Loucy (cell line): ENCODE measurements at regions not wholly inside any gene's neighbourhood (a gene's known extent, or its start where the extent isn't known, plus 50 kb on each side); places are given as distances from the start of the nearest gene placed in this dataset.

Experiments used
- H2AFZ ChIP-seq: fragments of 200-600 bp; sonication (generic); 2 replicates; pipeline ENCODE4 v1.6.0; 2016; ENCODE audit warnings: antibody characterized with exemption, mild to moderate bottlenecking, low read length, moderate library complexity
- H3F3A ChIP-seq: fragments of 200-600 bp; 2 replicates; pipeline ENCODE4 v1.6.0; 2016; ENCODE audit warnings: antibody characterized with exemption, low read depth, mild to moderate bottlenecking
- H3K27me3 ChIP-seq: fragments of 200-600 bp; sonication (generic); 2 replicates; pipeline ENCODE4 v1.6.1; 2014; ENCODE audit warnings: low read length, mild to moderate bottlenecking; ENCODE audit not compliant: insufficient read depth, poor library complexity, severe bottlenecking
- H3K36me3 ChIP-seq: fragments of 200-600 bp; sonication (generic); 2 replicates; pipeline ENCODE4 v1.6.1; 2016; ENCODE audit warnings: low read length; ENCODE audit not compliant: insufficient read depth
- H3K4me1 ChIP-seq: fragments of 200-600 bp; sonication (generic); 2 replicates; pipeline ENCODE4 v1.5.1; 2014; ENCODE audit warnings: low read length, mild to moderate bottlenecking; ENCODE audit not compliant: insufficient read depth, poor library complexity, severe bottlenecking
- H3K4me2 ChIP-seq: fragments of 200-600 bp; sonication (generic); 2 replicates; pipeline ENCODE4 v1.6.0; 2014; ENCODE audit warnings: antibody characterized with exemption, low read length, low read depth, mild to moderate bottlenecking; ENCODE audit not compliant: poor library complexity, severe bottlenecking
- H3K4me3 ChIP-seq: fragments of 200-600 bp; sonication (generic); 2 replicates; pipeline ENCODE4 v1.5.1; 2014; ENCODE audit warnings: low read length, mild to moderate bottlenecking, mixed read lengths; ENCODE audit not compliant: poor library complexity, severe bottlenecking
- H3K79me2 ChIP-seq: fragments of 200-600 bp; sonication (generic); 2 replicates; pipeline ENCODE4 v1.6.1; 2014; ENCODE audit warnings: low read length; ENCODE audit not compliant: insufficient read depth
- H3K9ac ChIP-seq: fragments of 200-600 bp; sonication (generic); 2 replicates; pipeline ENCODE4 v1.6.0; 2014; ENCODE audit warnings: mild to moderate bottlenecking, low read depth, low read length, moderate library complexity; ENCODE audit not compliant: poor library complexity, severe bottlenecking
- H3K9me2 ChIP-seq: fragments of 200-600 bp; sonication (generic); replicated peaks from 2 replicates; pipeline ENCODE4 v1.6.1; 2016; ENCODE audit warnings: low read depth, low read length, mixed read lengths
- H3K9me3 ChIP-seq: fragments of 200-600 bp; sonication (generic); 2 replicates; pipeline ENCODE4 v1.6.1; 2014; ENCODE audit warnings: mild to moderate bottlenecking, antibody characterized with exemption, low read length, low read depth; ENCODE audit not compliant: insufficient read depth
- H4K20me1 ChIP-seq: fragments of 200-600 bp; sonication (generic); 2 replicates; pipeline ENCODE4 v1.6.0; 2014; ENCODE audit warnings: antibody characterized with exemption, low read length, mild to moderate bottlenecking; ENCODE audit not compliant: insufficient read depth, poor library complexity, severe bottlenecking
- CTCF ChIP-seq: fragments of 200-600 bp; sonication (generic); conservative IDR thresholded peaks from 2 replicates; pipeline ENCODE4 v1.5.1; 2014; ENCODE audit warnings: mild to moderate bottlenecking, antibody characterized with exemption, low read length
- EZH2phosphoT487 ChIP-seq: fragments of 200-600 bp; IDR thresholded peaks from 2 replicates; pipeline ENCODE4 v1.6.1; 2018; ENCODE audit warnings: antibody characterized with exemption, mild to moderate bottlenecking, moderate library complexity, borderline replicate concordance

- H4K20me1 ChIP-seq = no peaks in the 10 kb centered on the region
- no peak overlapping the region for H3K4me3 ChIP-seq
- no peaks in the 10 kb centered on the region for H3K9me2 ChIP-seq
- no peaks in the 10 kb centered on the region for H3K9me3 ChIP-seq
- no peak overlapping the region for H3K4me2 ChIP-seq
- TF ChIP-seq EZH2phosphoT487 (no peak), CTCF (no peak)
- no peaks in the 10 kb centered on the region for H3K79me2 ChIP-seq
- no peak overlapping the region for H3K9ac ChIP-seq
- H2AFZ ChIP-seq = no peak overlapping the region
- no peaks in the 10 kb centered on the region for H3K4me1 ChIP-seq
- peaks cover 5% of the 10 kb centered on the region for H3K27me3 ChIP-seq
- H3F3A ChIP-seq = no peaks in the 10 kb centered on the region
- no peaks in the 10 kb centered on the region for H3K36me3 ChIP-seq
Observed at GRCh38 chr1:58201492-58202106, 344.9 kb downstream of the OMA1 start.

GRCh38 chr1:58200437-58200836 is 346.1 kb downstream of the OMA1 start:
- Histone ChIP-seq H3F3A (no peaks in the 10 kb centered on the region), H3K27me3 (peaks cover 5% of the 10 kb centered on the region), H3K36me3 (no peaks in the 10 kb centered on the region), H3K4me3 (no peak overlapping the region), H3K9ac (no peak overlapping the region), H2AFZ (no peak overlapping the region), H4K20me1 (no peaks in the 10 kb centered on the region), H3K4me2 (no peak overlapping the region), H3K4me1 (no peaks in the 10 kb centered on the region), H3K79me2 (no peaks in the 10 kb centered on the region), H3K9me3 (no peaks in the 10 kb centered on the region), H3K9me2 (no peaks in the 10 kb centered on the region)
- TF ChIP-seq EZH2phosphoT487 (no peak), CTCF (no peak)

- Histone ChIP-seq H3K9ac (no peak overlapping the region), H3F3A (no peaks in the 10 kb centered on the region), H3K27me3 (peaks cover 5% of the 10 kb centered on the region), H4K20me1 (no peaks in the 10 kb centered on the region), H2AFZ (no peak overlapping the region), H3K79me2 (no peaks in the 10 kb centered on the region), H3K4me3 (no peak overlapping the region), H3K9me2 (no peaks in the 10 kb centered on the region), H3K9me3 (no peaks in the 10 kb centered on the region), H3K4me2 (no peak overlapping the region), H3K4me1 (no peaks in the 10 kb centered on the region), H3K36me3 (no peaks in the 10 kb centered on the region)
- no peak for TF ChIP-seq EZH2phosphoT487
- TF ChIP-seq CTCF = no peak
Observed at GRCh38 chr1:58197811-58198210, 348.7 kb downstream of the OMA1 start.
